Mammary epithelial cell (primary cell): ENCODE measurements at regions not wholly inside any gene's neighbourhood (a gene's known extent, or its start where the extent isn't known, plus 50 kb on each side); places are given as distances from the start of the nearest gene placed in this dataset.

Source experiments
- CTCF ChIP-seq, 2 donors: IDR thresholded peaks in 1 of 2; conservative IDR thresholded peaks in 1 of 2; 2 replicates each; pipeline ENCODE4 v1.5.1; 2011 to 2012; ENCODE audit warnings: inconsistent platforms in 2 of 2, low read length in 2 of 2, mild to moderate bottlenecking in 2 of 2, control low read depth in 1 of 2, low read depth in 1 of 2; ENCODE audit not compliant: insufficient read depth in 1 of 2; ENCODE audit errors: extremely low read depth in 1 of 2
- EZH2 ChIP-seq: IDR thresholded peaks from 2 replicates; pipeline ENCODE4 v1.6.1; 2012; ENCODE audit warnings: low read length, inconsistent platforms, borderline replicate concordance

DNA sequence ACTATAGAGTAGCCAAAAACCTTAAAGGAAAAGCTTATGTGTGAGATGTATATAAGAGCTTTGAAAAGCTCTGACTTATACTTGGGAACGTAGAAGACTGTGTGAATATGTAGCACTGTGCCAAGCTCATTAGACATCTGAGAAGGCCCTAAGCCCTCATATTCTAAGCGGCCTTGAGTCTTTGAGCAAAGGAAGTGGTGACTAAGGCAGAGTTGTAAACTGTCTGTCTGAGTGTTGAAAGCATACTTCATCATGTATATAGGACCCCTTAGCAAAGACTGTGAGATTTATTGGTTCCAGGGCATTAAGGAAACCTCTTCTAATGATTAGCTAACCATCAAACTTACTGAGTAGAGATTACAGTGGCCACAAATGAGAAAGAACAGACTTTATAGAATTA is 153.3 kb upstream of the LYPLAL1 start:
- TF ChIP-seq CTCF (conservative IDR thresholded peaks at IDR 0.05 in 1 of 2, IDR thresholded peaks at IDR 0.05 in 1 of 2; ENCODE audit: extremely low read depth in 1 of 2, insufficient read depth in 1 of 2, low read depth in 1 of 2, low read length in 2 of 2): no peak
- no peak for TF ChIP-seq EZH2
